ENCODE measurements at regions not wholly inside any gene's neighbourhood (a gene's known extent, or its start where the extent isn't known, plus 50 kb on each side); places are given as distances from the start of the nearest gene placed in this dataset.

GRCh38 chr3:18868911-18869689 lies 279.2 kb upstream of the KCNH8 start:
- ATAC-seq (replicated peaks in 6 of 8): no peak
- in situ Hi-C loops (cut with MboI; ENCODE audit: low pct_unique_long_range_greater_than_20kb in 2 of 9, low sequenced_read_pairs in 9 of 9, unreplicated experiment in 9 of 9): no loop called here
- Histone ChIP-seq H3K4me1 (replicated peaks in 1 of 2) (no peaks in the 10 kb centered on the region), H3K4me3 (no peak overlapping the region), H3K27ac (no peak overlapping the region)
- WGBS, 10 experiments: 3 to 100% (median 92%) methylated on average over 1 to 4 of the region's 4 CpGs

- Histone ChIP-seq H3K27ac (no peak overlapping the region), H3K4me3 (no peak overlapping the region), H3K4me1 (replicated peaks in 1 of 2) (no peaks in the 10 kb centered on the region)
- no peak for ATAC-seq (replicated peaks in 6 of 8)
- in situ Hi-C loops (cut with MboI; ENCODE audit: low pct_unique_long_range_greater_than_20kb in 2 of 9, low sequenced_read_pairs in 9 of 9, unreplicated experiment in 9 of 9): no loop called here
- WGBS, 10 experiments: 0 to 86% (median 0%) methylated on average over 1 of the region's 1 CpG; no CpG with 5 or more reads in 5 of the 10 experiments
Observed at GRCh38 chr3:18866899-18867298, 281.4 kb upstream of the KCNH8 start.

- no peaks in the 10 kb centered on the region for H3K4me1 ChIP-seq (replicated peaks in 1 of 2)
- peak in 3 of 8 experiments; percentile 34 to 74 (median 51) for ATAC-seq (replicated peaks in 6 of 8)
- no peak overlapping the region for H3K4me3 ChIP-seq
- no peak overlapping the region for H3K27ac ChIP-seq
- WGBS, 10 experiments: 0 to 100% (median 87%) methylated on average over 1 to 3 of the region's 3 CpGs; no CpG with 5 or more reads in 2 of the 10 experiments
- in situ Hi-C loops (cut with MboI; ENCODE audit: low pct_unique_long_range_greater_than_20kb in 2 of 9, low sequenced_read_pairs in 9 of 9, unreplicated experiment in 9 of 9): no loop called here
Observed at GRCh38 chr3:18864933-18865731, 283.2 kb upstream of the KCNH8 start.

GRCh38 chr3:18862077-18862476 lies 286.2 kb upstream of the KCNH8 start:
- Histone ChIP-seq H3K27ac (no peak overlapping the region), H3K4me3 (no peak overlapping the region), H3K4me1 (replicated peaks in 1 of 2) (no peaks in the 10 kb centered on the region)
- in situ Hi-C loops (cut with MboI; ENCODE audit: low pct_unique_long_range_greater_than_20kb in 2 of 9, low sequenced_read_pairs in 9 of 9, unreplicated experiment in 9 of 9): no loop called here
- ATAC-seq (replicated peaks in 6 of 8): no peak
- WGBS, 10 experiments: 24 to 100% (median 86%) methylated on average over 1 to 2 of the region's 2 CpGs

- no peak overlapping the region for H3K4me3 ChIP-seq
- WGBS, 10 experiments: 18 to 100% (median 59%) methylated on average over 1 to 3 of the region's 3 CpGs
- no peak for ATAC-seq (replicated peaks in 6 of 8)
- in situ Hi-C loops (cut with MboI; ENCODE audit: low pct_unique_long_range_greater_than_20kb in 2 of 9, low sequenced_read_pairs in 9 of 9, unreplicated experiment in 9 of 9): no loop called here
- no peak overlapping the region for H3K27ac ChIP-seq
- H3K4me1 ChIP-seq (replicated peaks in 1 of 2): no peaks in the 10 kb centered on the region
Observed at GRCh38 chr3:18861137-18861536, 287.2 kb upstream of the KCNH8 start.

- H3K27ac ChIP-seq: no peak overlapping the region
- WGBS, 10 experiments: 0 to 89% (median 57%) methylated on average over 1 of the region's 1 CpG; no CpG with 5 or more reads in 4 of the 10 experiments
- ATAC-seq (replicated peaks in 6 of 8): no peak
- no peaks in the 10 kb centered on the region for H3K4me1 ChIP-seq (replicated peaks in 1 of 2)
- H3K4me3 ChIP-seq: no peak overlapping the region
- in situ Hi-C loops (cut with MboI; ENCODE audit: low pct_unique_long_range_greater_than_20kb in 2 of 9, low sequenced_read_pairs in 9 of 9, unreplicated experiment in 9 of 9): no loop called here
Observed at GRCh38 chr3:18853269-18853668, 295.0 kb upstream of the KCNH8 start.

- no peaks in the 10 kb centered on the region for H3K4me1 ChIP-seq (replicated peaks in 1 of 2)
- H3K27ac ChIP-seq: no peak overlapping the region
- peak in 1 of 8 experiments; percentile 38 for ATAC-seq (replicated peaks in 6 of 8)
- no peak overlapping the region for H3K4me3 ChIP-seq
- WGBS, 10 experiments: 20 to 84% (median 50%) methylated on average over 3 to 5 of the region's 5 CpGs
- in situ Hi-C loops (cut with MboI; ENCODE audit: low pct_unique_long_range_greater_than_20kb in 2 of 9, low sequenced_read_pairs in 9 of 9, unreplicated experiment in 9 of 9): no loop called here
Observed at GRCh38 chr3:18847583-18848197, 300.6 kb upstream of the KCNH8 start.

GRCh38 chr3:18843983-18844382 lies 304.3 kb upstream of the KCNH8 start:
- ATAC-seq (replicated peaks in 6 of 8): no peak
- H3K4me1 ChIP-seq (replicated peaks in 1 of 2): no peaks in the 10 kb centered on the region
- no peak overlapping the region for H3K4me3 ChIP-seq
- H3K27ac ChIP-seq: no peak overlapping the region
- in situ Hi-C loops (cut with MboI; ENCODE audit: low pct_unique_long_range_greater_than_20kb in 2 of 9, low sequenced_read_pairs in 9 of 9, unreplicated experiment in 9 of 9): no loop called here
- WGBS, 10 experiments: 10 to 100% (median 37%) methylated on average over 1 of the region's 1 CpG; no CpG with 5 or more reads in 4 of the 10 experiments

- WGBS, 10 experiments: 6 to 100% (median 60%) methylated on average over 1 to 3 of the region's 3 CpGs; no CpG with 5 or more reads in 1 of the 10 experiments
- H3K4me1 ChIP-seq (replicated peaks in 1 of 2): no peaks in the 10 kb centered on the region
- no peak for ATAC-seq (replicated peaks in 6 of 8)
- H3K4me3 ChIP-seq: no peak overlapping the region
- no peak overlapping the region for H3K27ac ChIP-seq
- in situ Hi-C loops (cut with MboI; ENCODE audit: low pct_unique_long_range_greater_than_20kb in 2 of 9, low sequenced_read_pairs in 9 of 9, unreplicated experiment in 9 of 9): no loop called here
Observed at GRCh38 chr3:18843188-18843587, 305.1 kb upstream of the KCNH8 start.

- no peak overlapping the region for H3K27ac ChIP-seq
- in situ Hi-C loops (cut with MboI; ENCODE audit: low pct_unique_long_range_greater_than_20kb in 2 of 9, low sequenced_read_pairs in 9 of 9, unreplicated experiment in 9 of 9): no loop called here
- H3K4me1 ChIP-seq (replicated peaks in 1 of 2): no peaks in the 10 kb centered on the region
- H3K4me3 ChIP-seq: no peak overlapping the region
- no peak for ATAC-seq (replicated peaks in 6 of 8)
- WGBS, 10 experiments: 4 to 100% (median 83%) methylated on average over 1 to 6 of the region's 6 CpGs
Observed at GRCh38 chr3:18841422-18842343, 306.6 kb upstream of the KCNH8 start.

GRCh38 chr3:18840535-18841137 lies 307.7 kb upstream of the KCNH8 start:
- Histone ChIP-seq H3K27ac (no peak overlapping the region), H3K4me3 (no peak overlapping the region), H3K4me1 (replicated peaks in 1 of 2) (no peaks in the 10 kb centered on the region)
- no peak for ATAC-seq (replicated peaks in 6 of 8)
- WGBS, 10 experiments: 0 to 96% (median 55%) methylated on average over 1 to 3 of the region's 3 CpGs; no CpG with 5 or more reads in 2 of the 10 experiments
- in situ Hi-C loops (cut with MboI; ENCODE audit: low pct_unique_long_range_greater_than_20kb in 2 of 9, low sequenced_read_pairs in 9 of 9, unreplicated experiment in 9 of 9): no loop called here

- in situ Hi-C loops (cut with MboI; ENCODE audit: low pct_unique_long_range_greater_than_20kb in 2 of 9, low sequenced_read_pairs in 9 of 9, unreplicated experiment in 9 of 9): no loop called here
- no peak for ATAC-seq (replicated peaks in 6 of 8)
- Histone ChIP-seq H3K4me1 (replicated peaks in 1 of 2) (no peaks in the 10 kb centered on the region), H3K4me3 (no peak overlapping the region), H3K27ac (no peak overlapping the region)
- WGBS, 10 experiments: 40 to 100% (median 84%) methylated on average over 1 of the region's 1 CpG; no CpG with 5 or more reads in 4 of the 10 experiments
Observed at GRCh38 chr3:18838758-18839157, 309.6 kb upstream of the KCNH8 start.

Measured in motor neuron (in vitro differentiated cells).